DOHH2 (cell line): ENCODE measurements at regions not wholly inside any gene's neighbourhood (a gene's known extent, or its start where the extent isn't known, plus 50 kb on each side); places are given as distances from the start of the nearest gene placed in this dataset.

ENCODE experiments used
- H3F3A ChIP-seq: fragments of 200-600 bp; sonication (generic), shearing (Covaris generic); 2 replicates; pipeline ENCODE4 v1.6.0; 2016; ENCODE audit warnings: antibody characterized with exemption, mild to moderate bottlenecking; ENCODE audit not compliant: control insufficient read depth, insufficient read depth
- H3K27ac ChIP-seq: fragments of 200-600 bp; sonication (generic); 2 replicates; pipeline ENCODE4 v1.5.1; 2014; ENCODE audit warnings: low read depth, mild to moderate bottlenecking, low read length, moderate library complexity
- H3K27me3 ChIP-seq: fragments of 200-600 bp; sonication (generic); 2 replicates; pipeline ENCODE4 v1.6.1; 2014; ENCODE audit warnings: mild to moderate bottlenecking, low read length, mixed read lengths; ENCODE audit not compliant: control insufficient read depth
- H3K36me3 ChIP-seq: fragments of 200-600 bp; sonication (generic); 2 replicates; pipeline ENCODE4 v1.6.1; 2014; ENCODE audit warnings: mild to moderate bottlenecking, low read length, moderate library complexity, mixed read lengths; ENCODE audit not compliant: control insufficient read depth
- H3K4me1 ChIP-seq: fragments of 200-600 bp; sonication (generic); 2 replicates; pipeline ENCODE4 v1.6.1; 2014; ENCODE audit warnings: mild to moderate bottlenecking, low read length, mixed read lengths; ENCODE audit not compliant: control insufficient read depth
- H3K4me2 ChIP-seq: fragments of 200-600 bp; sonication (generic); 2 replicates; pipeline ENCODE4 v1.6.0; 2014; ENCODE audit warnings: mild to moderate bottlenecking, low read length, moderate library complexity
- H3K4me3 ChIP-seq: fragments of 200-600 bp; sonication (generic); 2 replicates; pipeline ENCODE4 v1.5.1; 2014; ENCODE audit warnings: mild to moderate bottlenecking, low read length, mixed read lengths
- H3K79me2 ChIP-seq: fragments of 200-600 bp; sonication (generic); 2 replicates; pipeline ENCODE4 v1.6.1; 2014; ENCODE audit warnings: mild to moderate bottlenecking, low read length, mixed read lengths; ENCODE audit not compliant: control insufficient read depth
- H3K9me2 ChIP-seq: fragments of 200-600 bp; sonication (generic); replicated peaks from 2 replicates; pipeline ENCODE4 v1.6.1; 2014; ENCODE audit warnings: mild to moderate bottlenecking, low read length, mixed read lengths; ENCODE audit not compliant: control insufficient read depth
- H3K9me3 ChIP-seq: fragments of 200-600 bp; sonication (generic); 2 replicates; pipeline ENCODE4 v1.6.1; 2014; ENCODE audit warnings: antibody characterized with exemption, low read length, mixed read lengths; ENCODE audit not compliant: control insufficient read depth, insufficient read depth
- H4K20me1 ChIP-seq: fragments of 200-600 bp; sonication (generic); 2 replicates; pipeline ENCODE4 v1.6.0; 2014; ENCODE audit warnings: low read depth, mild to moderate bottlenecking, antibody characterized with exemption, low read length, moderate library complexity; ENCODE audit not compliant: control insufficient read depth, insufficient read depth
- EZH2phosphoT487 ChIP-seq: fragments of 200-600 bp; sonication (generic); IDR thresholded peaks from 2 replicates; pipeline ENCODE4 v1.6.1; 2017; ENCODE audit warnings: borderline replicate concordance, mild to moderate bottlenecking, antibody characterized with exemption, low read length, moderate library complexity, mixed read lengths
- TF ChIP-seq, protein P1 (sequence below): fragments of 200-600 bp; sonication (generic); IDR thresholded peaks from one replicate; pipeline ENCODE4 v1.5.1; 2014; ENCODE audit warnings: antibody characterized with exemption, mild to moderate bottlenecking, low read depth, low read length; ENCODE audit not compliant: poor library complexity, severe bottlenecking

DNA sequence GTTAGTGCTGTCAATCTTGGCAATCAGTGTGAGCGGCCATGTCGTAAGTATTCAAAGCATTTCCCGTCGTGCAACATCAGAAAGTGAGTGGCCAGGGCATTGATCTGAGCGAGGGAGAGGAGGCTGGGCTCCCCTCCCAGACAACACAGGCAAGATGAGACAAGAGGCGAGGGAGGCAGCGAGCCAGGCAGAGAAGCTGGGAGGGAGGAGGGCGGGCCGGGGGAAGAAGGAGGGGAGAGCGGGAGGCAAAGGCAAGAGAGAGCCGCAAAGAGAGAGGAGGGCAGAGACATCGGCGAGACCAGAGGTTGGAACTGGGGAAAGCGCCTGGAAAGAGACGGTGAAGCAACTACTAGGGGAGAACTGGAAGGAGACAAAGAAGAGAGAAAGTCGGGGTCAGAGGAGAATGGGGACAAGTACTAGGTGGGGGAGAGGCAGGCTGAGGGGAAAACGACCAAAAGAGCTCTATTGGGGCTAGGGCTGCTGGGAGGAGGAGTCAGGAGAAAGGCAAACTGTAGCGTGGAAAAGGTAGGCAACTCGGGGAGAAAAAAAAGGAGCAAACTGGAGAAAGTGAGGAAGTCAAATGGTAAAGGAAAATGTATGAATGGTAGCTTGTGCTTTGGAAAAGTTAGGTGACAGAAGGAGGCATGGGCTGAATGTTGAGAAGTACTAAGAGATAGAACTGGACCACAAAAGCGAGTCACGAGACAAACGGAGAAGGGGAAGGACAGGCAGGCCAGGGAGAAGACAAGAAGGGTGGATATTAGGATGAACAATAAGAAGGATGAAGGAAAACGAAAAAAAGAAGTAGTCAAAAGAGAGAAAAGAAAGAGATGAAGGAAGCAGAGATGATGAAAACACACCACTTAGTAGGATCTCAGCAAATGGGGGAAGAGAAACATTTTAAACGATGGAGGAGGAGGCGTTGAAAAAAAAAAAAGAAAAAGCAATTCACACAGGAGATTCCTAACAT is 130.5 kb upstream of the C11orf58 start:
- peaks cover 28% of the 10 kb centered on the region for H3K27me3 ChIP-seq
- no peak for TF ChIP-seq EZH2phosphoT487
- TF ChIP-seq, protein P1, sequence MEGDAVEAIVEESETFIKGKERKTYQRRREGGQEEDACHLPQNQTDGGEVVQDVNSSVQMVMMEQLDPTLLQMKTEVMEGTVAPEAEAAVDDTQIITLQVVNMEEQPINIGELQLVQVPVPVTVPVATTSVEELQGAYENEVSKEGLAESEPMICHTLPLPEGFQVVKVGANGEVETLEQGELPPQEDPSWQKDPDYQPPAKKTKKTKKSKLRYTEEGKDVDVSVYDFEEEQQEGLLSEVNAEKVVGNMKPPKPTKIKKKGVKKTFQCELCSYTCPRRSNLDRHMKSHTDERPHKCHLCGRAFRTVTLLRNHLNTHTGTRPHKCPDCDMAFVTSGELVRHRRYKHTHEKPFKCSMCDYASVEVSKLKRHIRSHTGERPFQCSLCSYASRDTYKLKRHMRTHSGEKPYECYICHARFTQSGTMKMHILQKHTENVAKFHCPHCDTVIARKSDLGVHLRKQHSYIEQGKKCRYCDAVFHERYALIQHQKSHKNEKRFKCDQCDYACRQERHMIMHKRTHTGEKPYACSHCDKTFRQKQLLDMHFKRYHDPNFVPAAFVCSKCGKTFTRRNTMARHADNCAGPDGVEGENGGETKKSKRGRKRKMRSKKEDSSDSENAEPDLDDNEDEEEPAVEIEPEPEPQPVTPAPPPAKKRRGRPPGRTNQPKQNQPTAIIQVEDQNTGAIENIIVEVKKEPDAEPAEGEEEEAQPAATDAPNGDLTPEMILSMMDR, result no peak
- H3K79me2 ChIP-seq, result no peaks in the 10 kb centered on the region
- H4K20me1 ChIP-seq, result 0 out of 2 replicates have a peak, but pooled peaks cover 3% of the 10 kb centered on the region
- no peaks in the 10 kb centered on the region for H3F3A ChIP-seq
- H3K9me3 ChIP-seq, result no peaks in the 10 kb centered on the region
- H3K4me2 ChIP-seq, result no peak overlapping the region
- no peaks in the 10 kb centered on the region for H3K36me3 ChIP-seq
- no peak overlapping the region for H3K27ac ChIP-seq
- no peak overlapping the region for H3K4me3 ChIP-seq
- no peaks in the 10 kb centered on the region for H3K4me1 ChIP-seq
- H3K9me2 ChIP-seq, result no peaks in the 10 kb centered on the region

DNA sequence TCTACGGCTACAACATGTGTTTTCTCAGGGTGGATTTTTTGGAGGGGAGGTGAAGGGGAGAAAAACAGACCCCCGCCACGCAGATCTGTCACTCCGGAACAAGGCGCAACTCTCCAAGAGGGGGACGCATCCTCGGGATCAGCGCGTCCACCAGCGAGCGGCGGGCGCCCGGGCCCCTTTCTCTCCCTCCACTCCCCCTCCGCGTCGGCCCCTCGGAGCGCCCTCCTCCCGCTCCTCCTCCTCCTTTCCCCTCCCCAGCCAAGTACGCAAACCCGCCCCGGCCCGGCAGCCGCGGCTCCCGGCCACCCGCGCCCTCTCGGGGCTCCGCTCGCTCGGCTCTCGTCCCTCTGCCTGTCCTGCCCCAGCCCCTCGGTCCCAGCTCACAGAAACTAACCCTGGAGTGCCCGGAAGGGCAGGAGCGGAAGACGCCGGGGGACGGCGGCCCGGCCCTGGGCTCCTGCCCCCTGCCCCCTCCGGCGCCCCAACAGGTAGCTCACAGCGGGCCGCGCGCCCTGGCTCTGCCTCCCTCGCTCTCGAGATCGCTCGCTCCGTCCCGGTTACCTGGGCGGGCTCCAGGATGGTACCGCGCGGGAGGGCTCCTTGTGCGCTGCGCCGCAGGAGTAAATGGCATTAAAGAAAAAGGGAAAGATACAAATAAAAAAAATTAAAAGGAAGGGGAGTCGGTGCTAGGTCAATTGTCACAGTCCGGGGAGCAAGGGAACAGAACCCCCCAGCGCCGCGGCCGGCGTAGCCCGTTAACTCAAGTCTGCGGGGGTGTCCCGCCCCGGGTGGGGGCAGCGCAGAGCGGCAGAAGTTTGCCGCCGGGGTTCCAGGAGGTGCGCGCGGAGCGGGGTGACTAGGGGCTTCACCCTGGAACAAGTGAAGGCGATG is 131.4 kb upstream of the C11orf58 start:
- Histone ChIP-seq H3K9me2 (no peaks in the 10 kb centered on the region), H3K36me3 (no peaks in the 10 kb centered on the region), H3K4me1 (no peaks in the 10 kb centered on the region), H3K4me2 (no peak overlapping the region), H4K20me1 (0 out of 2 replicates have a peak, but pooled peaks cover 3% of the 10 kb centered on the region), H3F3A (no peaks in the 10 kb centered on the region), H3K4me3 (no peak overlapping the region), H3K27me3 (peaks cover 21% of the 10 kb centered on the region), H3K27ac (no peak overlapping the region), H3K79me2 (no peaks in the 10 kb centered on the region), H3K9me3 (no peaks in the 10 kb centered on the region)
- no peak for TF ChIP-seq EZH2phosphoT487
- TF ChIP-seq, protein P1, result no peak

DNA sequence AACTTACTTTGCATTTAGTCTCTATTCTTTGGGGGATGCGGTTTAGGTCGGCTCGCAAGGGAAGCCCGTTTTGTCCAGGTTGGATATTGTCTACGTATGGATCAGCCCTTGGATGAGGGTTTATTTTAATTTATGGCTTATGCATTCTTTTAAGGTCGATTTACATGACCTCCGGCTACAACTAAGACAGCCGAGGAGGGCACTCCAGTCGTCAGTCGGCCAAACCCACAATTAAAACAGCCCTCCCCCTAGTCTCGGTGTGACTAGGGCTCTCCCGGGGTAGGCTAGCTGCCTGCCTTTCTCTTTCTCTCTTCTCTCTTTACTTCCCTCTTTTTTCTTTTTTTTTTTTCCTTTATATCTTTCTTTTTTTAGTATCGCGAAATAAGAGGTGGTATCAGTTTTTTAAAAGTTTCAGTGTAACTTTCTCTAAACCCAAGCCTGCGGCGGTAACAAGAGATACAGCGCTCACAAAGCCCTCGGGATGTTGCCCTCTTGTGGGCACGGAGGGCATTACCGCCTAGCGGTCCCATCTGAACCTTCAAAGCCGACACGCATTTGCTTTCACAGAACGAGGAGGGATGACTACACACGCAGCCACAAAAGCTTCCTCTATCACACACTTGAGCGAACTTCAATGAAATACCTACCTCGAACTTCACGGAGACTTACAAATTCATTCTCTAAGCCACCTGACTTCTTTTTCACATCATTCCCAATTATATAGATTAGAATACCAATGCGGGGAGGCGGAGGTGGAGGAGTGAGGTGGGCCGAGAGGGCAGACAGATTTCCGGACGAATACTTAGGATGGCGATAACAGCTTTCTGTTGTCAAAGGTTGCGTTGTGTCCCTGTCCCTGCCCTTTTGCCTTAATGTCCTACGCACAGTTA is 132.3 kb upstream of the C11orf58 start:
- no peaks in the 10 kb centered on the region for H3K9me3 ChIP-seq
- H3K27ac ChIP-seq, result no peak overlapping the region
- peak overlapping the region; percentile 7; the same call in 1 of the 2 replicates for H3K4me2 ChIP-seq
- TF ChIP-seq, protein P1, result peak; percentile 82
- TF ChIP-seq EZH2phosphoT487, result no peak
- 0 out of 2 replicates have a peak, but pooled peaks cover 3% of the 10 kb centered on the region for H4K20me1 ChIP-seq
- no peaks in the 10 kb centered on the region for H3K36me3 ChIP-seq
- H3K4me1 ChIP-seq, result no peaks in the 10 kb centered on the region
- H3K9me2 ChIP-seq, result no peaks in the 10 kb centered on the region
- H3K79me2 ChIP-seq, result no peaks in the 10 kb centered on the region
- H3K27me3 ChIP-seq, result peaks cover 18% of the 10 kb centered on the region
- H3K4me3 ChIP-seq, result no peak overlapping the region
- H3F3A ChIP-seq, result no peaks in the 10 kb centered on the region
